GM19328 (cell line): ENCODE measurements at regions not wholly inside any gene's neighbourhood (a gene's known extent, or its start where the extent isn't known, plus 50 kb on each side); places are given as distances from the start of the nearest gene placed in this dataset.
"Not testable (repeated sequence)": the region's sequence is repeated elsewhere in the genome, so short reads cannot be mapped to it uniquely, and the experiment has no call there.

ENCODE experiments used
- ATAC-seq: cut with Tn5 transposase; IDR thresholded peaks from one replicate; pipeline ENCODE4 v1.9.1; 2021; ENCODE audit warnings: mild to moderate bottlenecking, moderate library complexity; ENCODE audit not compliant: unreplicated experiment

- no peak for ATAC-seq
These were observed 2052.8 kb upstream of the CELF4 start for GRCh38 chr18:39618265-39619003.

GRCh38 chr18:39611381-39612100 lies 2045.9 kb upstream of the CELF4 start:
- ATAC-seq: no peak

- no peak for ATAC-seq
These were observed 2041.4 kb upstream of the CELF4 start for GRCh38 chr18:39607034-39607433.

GRCh38 chr18:39604836-39605235 lies 2039.2 kb upstream of the CELF4 start:
- ATAC-seq: no peak

GRCh38 chr18:39602131-39602530 lies 2036.5 kb upstream of the CELF4 start:
- ATAC-seq: no peak

GRCh38 chr18:39600894-39601293 lies 2035.3 kb upstream of the CELF4 start:
- ATAC-seq: no peak

- no peak for ATAC-seq
These were observed 2033.7 kb upstream of the CELF4 start for GRCh38 chr18:39599251-39599650.

- ATAC-seq: no peak
These were observed 2031.3 kb upstream of the CELF4 start for GRCh38 chr18:39596891-39597290.

- ATAC-seq: no peak
These were observed 2030.6 kb upstream of the CELF4 start for GRCh38 chr18:39596221-39596620.

- ATAC-seq: no peak
These were observed 2028.6 kb upstream of the CELF4 start for GRCh38 chr18:39594206-39594605.

- ATAC-seq: no peak
These were observed 2026.1 kb upstream of the CELF4 start for GRCh38 chr18:39591649-39592048.

GRCh38 chr18:39589496-39589895 lies 2023.9 kb upstream of the CELF4 start:
- no peak for ATAC-seq

- no peak for ATAC-seq
These were observed 2022.0 kb upstream of the CELF4 start for GRCh38 chr18:39587586-39587985.

GRCh38 chr18:39586741-39587140 lies 2021.1 kb upstream of the CELF4 start:
- ATAC-seq: no peak

GRCh38 chr18:39574897-39575296 lies 2009.3 kb upstream of the CELF4 start:
- ATAC-seq: no peak

GRCh38 chr18:39571511-39571910 lies 2005.9 kb upstream of the CELF4 start:
- no peak for ATAC-seq

GRCh38 chr18:39565551-39566230 lies 2000.1 kb upstream of the CELF4 start:
- not testable (repeated sequence) for ATAC-seq

- no peak for ATAC-seq
These were observed 1999.1 kb upstream of the CELF4 start for GRCh38 chr18:39564716-39565115.

GRCh38 chr18:39561126-39561525 lies 1995.5 kb upstream of the CELF4 start:
- no peak for ATAC-seq

GRCh38 chr18:39558658-39559057 lies 1993.1 kb upstream of the CELF4 start:
- no peak for ATAC-seq

GRCh38 chr18:39555496-39555895 lies 1989.9 kb upstream of the CELF4 start:
- ATAC-seq: no peak

- ATAC-seq: no peak
These were observed 1985.1 kb upstream of the CELF4 start for GRCh38 chr18:39550701-39551100.
